Prostate gland (tissue), 2 donors: ENCODE measurements at regions not wholly inside any gene's neighbourhood (a gene's known extent, or its start where the extent isn't known, plus 50 kb on each side); places are given as distances from the start of the nearest gene placed in this dataset.

ENCODE experiments used
- CTCF ChIP-seq, 4 experiments: fragments of 200-600 bp in 2 of 4; fragments of 450-650 bp in 2 of 4; sonication (generic) in 2 of 4; IDR thresholded peaks; 1 replicate in 3 of 4; 2 replicates in 1 of 4; pipeline ENCODE4 v1.5.1; 2016 to 2019; ENCODE audit warnings: antibody characterized with exemption in 4 of 4, mild to moderate bottlenecking in 2 of 4, moderate library complexity in 2 of 4
- POLR2A ChIP-seq: fragments of 450-650 bp; IDR thresholded peaks from one replicate; pipeline ENCODE4 v1.6.1; 2016; ENCODE audit warnings: antibody characterized with exemption, mild to moderate bottlenecking
- POLR2AphosphoS5 ChIP-seq: sonication (generic); formaldehyde crosslinking; IDR thresholded peaks from one replicate; pipeline ENCODE4 v1.6.1; 2017; ENCODE audit warnings: antibody characterized with exemption

GRCh38 chr2:237200462-237200861 is 114.8 kb downstream of the COPS8 start:
- TF ChIP-seq CTCF (IDR thresholded peaks at IDR 0.05) (no peak), POLR2A (no peak), POLR2AphosphoS5 (no peak)
